Fibroblast of lung (primary cell): ENCODE measurements at regions not wholly inside any gene's neighbourhood (a gene's known extent, or its start where the extent isn't known, plus 50 kb on each side); places are given as distances from the start of the nearest gene placed in this dataset.

Experiments
- DNase-seq, 2 donors: peaks; one replicate each; pipeline versions ENCODE4 v3.0.0 to v3.0.0-alpha.2; 2010; ENCODE audit warnings: low read depth in 2 of 2
- H2AFZ ChIP-seq: 2 replicates; pipeline ENCODE4 v1.5.1; 2012; ENCODE audit warnings: low read length, control low read depth, inconsistent platforms
- H3K27ac ChIP-seq: 2 replicates; pipeline ENCODE4 v1.5.1; 2011; ENCODE audit warnings: low read length, control low read depth; ENCODE audit not compliant: insufficient read depth
- H3K27me3 ChIP-seq: 2 replicates; pipeline ENCODE4 v1.5.1; 2011; ENCODE audit warnings: mild to moderate bottlenecking, low read length; ENCODE audit not compliant: control insufficient read depth, insufficient read depth
- H3K36me3 ChIP-seq: 2 replicates; pipeline ENCODE4 v1.5.1; 2011; ENCODE audit warnings: low read length; ENCODE audit not compliant: control insufficient read depth, insufficient read depth
- H3K4me1 ChIP-seq: 2 replicates; pipeline ENCODE4 v1.5.1; 2011; ENCODE audit warnings: low read length; ENCODE audit not compliant: control insufficient read depth, insufficient read depth; ENCODE audit errors: extremely low read depth
- H3K4me2 ChIP-seq: 2 replicates; pipeline ENCODE4 v1.5.1; 2011; ENCODE audit warnings: low read length, control low read depth; ENCODE audit not compliant: insufficient read depth; ENCODE audit errors: extremely low read depth
- H3K4me3 ChIP-seq, 4 experiments: fragments of 200-600 bp in 1 of 4; sonication (generic) in 1 of 4; replicated peaks in 1 of 4; 2 replicates each; pipeline ENCODE4 v1.5.1; 2011 to 2016; ENCODE audit warnings: low read length in 4 of 4, low read depth in 3 of 4, mild to moderate bottlenecking in 3 of 4, control low read depth in 2 of 4, inconsistent platforms in 1 of 4, mixed read lengths in 1 of 4; ENCODE audit not compliant: insufficient read depth in 1 of 4; ENCODE audit errors: control extremely low read depth in 1 of 4
- H3K79me2 ChIP-seq: 2 replicates; pipeline ENCODE4 v1.5.1; 2012; ENCODE audit warnings: mild to moderate bottlenecking, low read length, inconsistent platforms; ENCODE audit not compliant: control insufficient read depth, insufficient read depth
- H3K9ac ChIP-seq: 2 replicates; pipeline ENCODE4 v1.5.1; 2011; ENCODE audit warnings: mild to moderate bottlenecking, low read length, control low read depth; ENCODE audit not compliant: insufficient read depth
- H3K9me3 ChIP-seq: 2 replicates; pipeline ENCODE4 v1.5.1; 2012; ENCODE audit warnings: low read depth, low read length; ENCODE audit not compliant: control insufficient read depth, insufficient read depth
- H4K20me1 ChIP-seq: 2 replicates; pipeline ENCODE4 v1.5.1; 2011; ENCODE audit warnings: low read length; ENCODE audit not compliant: control insufficient read depth, insufficient read depth; ENCODE audit errors: extremely low read depth
- CTCF ChIP-seq, 2 donors: IDR thresholded peaks in 1 of 2; conservative IDR thresholded peaks in 1 of 2; 1 replicate in 1 of 2; 2 replicates in 1 of 2; pipeline ENCODE4 v1.5.1; 2011 to 2012; ENCODE audit warnings: low read length in 2 of 2, control low read depth in 1 of 2, inconsistent platforms in 1 of 2, low read depth in 1 of 2, mild to moderate bottlenecking in 1 of 2
- EZH2 ChIP-seq: IDR thresholded peaks from 2 replicates; pipeline ENCODE4 v1.5.1; 2012; ENCODE audit warnings: low read length, control low read depth, mild to moderate bottlenecking; ENCODE audit errors: missing control alignments

GRCh38 chr5:96072791-96073165, 111.1 kb upstream of the ELL2 start:
- Histone ChIP-seq H3K4me1 (peaks cover 9% of the 10 kb centered on the region), H3K4me2 (no peak overlapping the region), H3K9ac (no peak overlapping the region), H3K36me3 (no peaks in the 10 kb centered on the region), H3K9me3 (no peaks in the 10 kb centered on the region), H3K27ac (no peak overlapping the region), H3K27me3 (no peaks in the 10 kb centered on the region), H3K79me2 (no peaks in the 10 kb centered on the region), H2AFZ (no peak overlapping the region), H4K20me1 (no peaks in the 10 kb centered on the region), H3K4me3 (no peak overlapping the region)
- TF ChIP-seq EZH2 (no peak), CTCF (conservative IDR thresholded peaks at IDR 0.05 in 1 of 2, IDR thresholded peaks at IDR 0.05 in 1 of 2; ENCODE audit: low read depth in 1 of 2, low read length in 2 of 2) (no peak)
- no peak for DNase-seq

GRCh38 chr5:96072138-96072790, 110.6 kb upstream of the ELL2 start:
- Histone ChIP-seq H3K4me3 (no peak overlapping the region), H4K20me1 (no peaks in the 10 kb centered on the region), H3K27me3 (no peaks in the 10 kb centered on the region), H3K4me2 (no peak overlapping the region), H2AFZ (no peak overlapping the region), H3K9me3 (no peaks in the 10 kb centered on the region), H3K9ac (no peak overlapping the region), H3K79me2 (no peaks in the 10 kb centered on the region), H3K4me1 (peaks cover 13% of the 10 kb centered on the region), H3K36me3 (no peaks in the 10 kb centered on the region), H3K27ac (no peak overlapping the region)
- TF ChIP-seq EZH2 (no peak), CTCF (conservative IDR thresholded peaks at IDR 0.05 in 1 of 2, IDR thresholded peaks at IDR 0.05 in 1 of 2; ENCODE audit: low read depth in 1 of 2, low read length in 2 of 2) (no peak)
- DNase-seq, result no peak

- Histone ChIP-seq H4K20me1 (no peaks in the 10 kb centered on the region), H3K9me3 (no peaks in the 10 kb centered on the region), H3K4me3 (no peak overlapping the region), H2AFZ (no peak overlapping the region), H3K9ac (no peak overlapping the region), H3K4me1 (peaks cover 20% of the 10 kb centered on the region), H3K27me3 (no peaks in the 10 kb centered on the region), H3K36me3 (no peaks in the 10 kb centered on the region), H3K79me2 (no peaks in the 10 kb centered on the region), H3K4me2 (no peak overlapping the region), H3K27ac (no peak overlapping the region)
- no peak for DNase-seq
- TF ChIP-seq CTCF (conservative IDR thresholded peaks at IDR 0.05 in 1 of 2, IDR thresholded peaks at IDR 0.05 in 1 of 2; ENCODE audit: low read depth in 1 of 2, low read length in 2 of 2) (no peak), EZH2 (no peak)
Observed at GRCh38 chr5:96070622-96071225, 109.1 kb upstream of the ELL2 start.
